CD4-positive, alpha-beta T cell treated with Interleukin-2 at 100 ng/mL for 4 hours (primary cell): ENCODE measurements at regions not wholly inside any gene's neighbourhood (a gene's known extent, or its start where the extent isn't known, plus 50 kb on each side); places are given as distances from the start of the nearest gene placed in this dataset.
"Not testable (repeated sequence)": the region's sequence is repeated elsewhere in the genome, so short reads cannot be mapped to it uniquely, and the experiment has no call there.

Source experiments
- DNase-seq: peaks from one replicate; pipeline ENCODE4 v3.0.0-alpha.2; 2020; ENCODE audit warnings: low spot score

DNA sequence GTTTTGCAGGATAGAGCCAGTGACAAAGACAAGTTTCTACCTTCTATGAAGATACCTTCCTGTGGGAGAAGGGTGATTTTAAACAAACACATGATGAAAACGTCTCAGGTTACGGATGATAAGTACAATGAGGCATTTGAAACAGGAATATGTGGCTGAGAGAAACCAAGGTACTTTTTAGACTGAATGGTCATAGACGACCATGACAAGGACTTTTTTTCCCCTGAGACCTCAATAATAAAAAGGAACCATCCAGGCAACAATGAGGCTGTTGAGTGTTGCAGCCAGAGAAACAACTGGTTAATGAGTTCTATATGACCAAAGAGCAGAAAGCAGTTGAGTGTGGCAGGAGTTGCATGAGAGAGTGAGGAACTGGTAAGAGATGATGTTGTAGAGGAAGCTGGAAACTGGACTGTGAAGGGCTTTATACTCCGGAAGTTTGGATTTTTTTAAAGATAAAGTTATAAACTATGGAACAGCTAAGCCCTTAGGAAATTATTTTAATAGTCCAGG lies 306.1 kb upstream of the CYRIA start:
- DNase-seq, result no peak

- not testable (repeated sequence) for DNase-seq
Observed at GRCh38 chr2:16970948-16971347, 305.3 kb upstream of the CYRIA start.

DNA sequence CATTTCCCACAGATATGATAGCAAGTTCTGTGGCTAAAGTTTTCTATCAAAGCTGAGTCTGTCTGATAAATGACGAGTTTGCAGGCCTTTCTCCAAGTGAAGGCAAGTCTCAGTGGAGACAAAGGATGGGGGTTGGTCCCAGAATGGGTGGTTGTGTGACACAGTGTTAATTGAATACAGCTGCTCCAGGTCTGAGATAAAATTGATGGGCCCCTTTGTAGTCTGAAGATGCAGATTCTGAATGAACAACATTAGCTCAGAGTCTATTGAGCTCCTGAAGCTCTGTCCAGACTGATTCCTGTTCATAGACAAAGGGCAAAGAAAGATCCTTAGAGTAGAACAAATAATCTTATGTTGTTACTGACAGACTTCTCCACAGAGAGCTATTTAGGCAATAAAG lies 296.9 kb upstream of the CYRIA start:
- DNase-seq, result no peak

DNA sequence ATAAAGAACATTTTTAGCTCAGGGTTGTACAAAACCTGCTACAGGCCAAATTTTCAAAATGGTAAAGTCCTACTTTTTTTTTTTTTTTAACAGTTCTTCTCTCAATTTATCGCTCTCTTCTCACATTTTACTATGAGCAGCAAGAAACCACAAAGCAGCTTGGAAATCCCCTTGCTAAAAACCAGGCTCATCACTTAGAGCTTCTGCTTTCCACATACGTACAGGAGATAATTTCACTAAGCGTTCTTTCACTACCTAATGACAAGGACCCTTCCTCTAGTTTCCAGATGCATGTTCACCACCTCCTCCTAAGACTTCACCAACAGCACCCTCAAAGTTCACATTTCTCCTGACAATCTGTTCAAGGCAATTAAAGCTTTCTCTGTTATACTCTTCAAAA lies 294.9 kb upstream of the CYRIA start:
- DNase-seq, result no peak

- DNase-seq, result no peak
Observed at GRCh38 chr2:16958266-16958665, 292.6 kb upstream of the CYRIA start.

DNA sequence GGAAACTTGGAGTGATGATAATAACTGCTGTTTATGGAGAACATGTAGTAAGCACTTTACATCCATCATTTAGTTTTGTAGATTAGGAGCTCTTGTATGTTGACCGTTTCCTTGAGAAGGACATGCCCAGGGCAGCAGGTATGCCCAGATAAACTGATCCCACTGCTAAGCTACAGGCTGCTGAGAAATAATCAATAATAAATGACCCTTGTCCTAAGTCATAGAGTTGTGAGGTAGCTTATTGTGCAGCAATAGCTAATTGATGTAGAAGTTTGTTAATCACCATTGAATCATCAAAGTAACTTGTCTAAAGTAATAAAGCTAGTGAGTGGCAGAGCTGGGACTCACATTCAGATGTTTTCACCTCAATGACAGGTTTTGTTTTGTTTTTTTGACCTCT lies 287.2 kb upstream of the CYRIA start:
- DNase-seq, result no peak

- no peak for DNase-seq
Observed at GRCh38 chr2:16952368-16952767, 286.7 kb upstream of the CYRIA start.

- no peak for DNase-seq
Observed at GRCh38 chr2:16950436-16950835, 284.8 kb upstream of the CYRIA start.

DNA sequence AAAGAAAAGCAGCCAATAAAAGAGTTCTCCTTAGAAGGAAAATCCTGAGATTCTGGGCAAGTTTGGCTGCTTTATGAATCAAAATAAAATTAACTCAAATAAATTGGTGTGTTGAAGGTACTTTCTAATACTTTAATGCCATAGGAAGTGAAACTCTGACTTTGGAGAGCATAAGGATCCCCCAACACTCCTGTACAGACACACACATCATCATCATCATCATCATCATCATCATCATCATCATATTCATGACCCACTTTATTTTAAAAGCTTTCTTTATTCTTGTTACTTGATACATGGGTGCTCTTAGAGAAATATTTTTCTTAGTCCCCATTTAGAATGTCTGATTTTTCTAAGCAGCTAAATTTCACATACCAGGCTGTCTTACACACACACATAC lies 283.1 kb upstream of the CYRIA start:
- no peak for DNase-seq

DNA sequence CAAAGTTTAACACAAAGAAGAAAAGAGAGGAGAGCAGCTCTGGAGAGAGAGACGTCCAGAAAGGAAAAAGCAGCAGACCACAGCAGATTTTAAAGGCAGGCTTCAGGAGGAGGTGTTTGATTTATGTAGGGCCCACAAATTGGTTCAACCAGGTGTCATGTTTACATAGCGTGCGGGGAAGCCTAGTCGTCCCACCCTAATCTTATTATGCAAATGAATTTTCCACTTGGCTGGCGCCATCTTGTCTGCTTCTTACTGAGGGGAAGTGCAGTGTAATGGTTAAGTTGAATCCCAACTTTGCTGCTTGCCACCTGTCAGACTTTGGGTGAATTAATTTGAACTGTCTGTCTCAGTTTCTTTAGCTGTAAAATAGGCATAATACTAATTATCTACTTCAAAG lies 282.4 kb upstream of the CYRIA start:
- DNase-seq, result no peak

GRCh38 chr2:16943279-16943958 lies 277.8 kb upstream of the CYRIA start:
- no peak for DNase-seq

GRCh38 chr2:16940214-16940613 lies 274.6 kb upstream of the CYRIA start:
- no peak for DNase-seq

- no peak for DNase-seq
Observed at GRCh38 chr2:16939771-16940170, 274.1 kb upstream of the CYRIA start.

DNA sequence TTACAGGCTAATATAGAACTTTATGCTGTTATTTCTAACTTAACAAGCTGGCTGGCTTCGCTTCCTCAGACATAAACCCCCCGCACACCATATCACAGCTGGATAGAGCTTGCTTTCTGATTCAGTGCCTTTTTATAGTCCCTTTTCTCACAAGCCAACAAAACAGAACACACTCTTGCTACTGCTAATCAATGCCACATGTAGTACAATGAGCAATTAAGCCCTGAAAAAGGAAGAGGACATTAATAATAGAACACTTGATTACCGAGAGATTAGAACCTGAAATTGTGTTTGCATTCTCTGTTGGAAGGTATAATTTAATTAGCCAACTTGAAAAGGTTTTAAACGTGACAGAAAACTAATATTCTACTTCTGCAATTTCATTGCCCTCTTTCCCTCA lies 267.7 kb upstream of the CYRIA start:
- no peak for DNase-seq

- no peak for DNase-seq
Observed at GRCh38 chr2:16932826-16933225, 267.2 kb upstream of the CYRIA start.

DNA sequence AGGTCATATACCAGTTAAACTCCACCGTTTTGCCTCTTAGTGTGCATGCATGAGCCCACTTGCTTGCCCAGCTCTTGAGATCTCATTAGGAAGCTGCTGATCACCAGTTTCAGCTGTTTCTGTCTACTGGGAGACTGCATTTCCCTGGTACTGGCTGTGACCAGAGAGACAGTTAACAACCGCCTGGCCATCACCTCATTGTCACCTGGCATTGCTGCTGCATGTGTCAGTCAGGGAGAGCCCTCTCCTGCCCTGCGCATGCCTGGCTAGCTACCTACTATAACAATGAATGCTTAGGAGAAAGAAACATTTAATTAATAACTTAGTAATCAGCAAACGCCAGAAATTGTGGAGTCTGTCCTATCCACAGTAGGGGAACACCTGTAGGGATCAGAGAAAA lies 265.8 kb upstream of the CYRIA start:
- DNase-seq, result no peak

GRCh38 chr2:16927398-16927797 lies 261.8 kb upstream of the CYRIA start:
- DNase-seq, result no peak

DNA sequence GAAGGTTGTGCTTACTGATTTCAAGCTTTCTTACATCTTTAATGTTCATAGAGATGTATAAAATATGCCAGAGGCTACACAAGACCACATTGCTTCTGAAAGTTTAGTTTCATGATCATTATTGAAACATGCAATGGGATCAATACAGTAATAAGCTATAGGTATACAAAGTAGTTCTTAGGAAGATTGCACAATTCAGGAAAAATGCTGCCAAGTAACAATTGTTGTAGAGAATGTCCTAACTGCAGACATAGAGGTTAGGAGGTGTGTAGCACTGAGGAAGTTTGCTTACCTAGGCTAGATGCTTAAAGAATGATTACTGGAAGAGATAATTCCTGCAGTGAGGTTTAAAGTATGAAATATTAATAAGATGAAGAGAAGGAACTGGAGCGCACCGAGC lies 259.5 kb upstream of the CYRIA start:
- DNase-seq, result no peak

- not testable (repeated sequence) for DNase-seq
Observed at GRCh38 chr2:16915341-16915755, 249.7 kb upstream of the CYRIA start.

- no peak for DNase-seq
Observed at GRCh38 chr2:16911746-16912145, 246.1 kb upstream of the CYRIA start.

DNA sequence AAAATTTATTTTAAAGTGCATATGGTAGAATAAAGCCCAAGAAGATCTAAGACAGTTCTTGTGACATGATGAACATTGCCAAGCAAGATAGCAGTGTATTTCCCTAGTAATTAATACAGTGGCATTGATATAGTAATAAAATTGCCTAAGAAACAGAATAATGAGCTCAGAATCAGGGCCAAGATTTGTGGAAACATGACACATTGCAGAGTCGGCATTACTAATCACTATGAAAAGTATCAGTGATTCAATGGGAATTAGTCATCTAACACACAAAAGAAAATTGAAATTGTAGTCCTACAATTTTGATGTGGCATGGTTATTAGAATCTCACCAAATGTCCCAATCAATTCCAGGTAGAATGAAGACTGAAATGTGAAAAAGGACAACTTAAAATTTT lies 243.0 kb upstream of the CYRIA start:
- no peak for DNase-seq

- no peak for DNase-seq
Observed at GRCh38 chr2:16907645-16908282, 242.1 kb upstream of the CYRIA start.

DNA sequence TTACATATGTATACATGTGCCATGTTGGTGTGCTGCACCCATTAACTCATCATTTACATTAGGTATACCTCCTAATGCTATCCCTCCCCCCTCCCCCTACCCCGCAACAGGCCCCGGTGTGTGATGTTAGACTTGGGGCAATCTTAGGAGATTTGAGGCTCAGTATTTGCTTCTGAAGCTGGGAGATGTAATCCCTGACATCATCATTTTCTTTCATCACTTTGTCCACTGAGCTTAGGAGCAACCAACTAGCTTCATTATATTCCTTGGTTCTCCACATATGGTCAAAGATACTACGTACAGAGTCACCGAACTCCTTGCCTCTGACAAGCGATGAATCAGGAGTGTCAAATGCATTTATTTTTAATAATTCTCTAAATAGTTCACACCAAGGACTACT lies 239.7 kb upstream of the CYRIA start:
- DNase-seq, result not testable (repeated sequence)
